C4-2B (cell line): ENCODE measurements at regions not wholly inside any gene's neighbourhood (a gene's known extent, or its start where the extent isn't known, plus 50 kb on each side); places are given as distances from the start of the nearest gene placed in this dataset.

Experiments used
- H3K27ac ChIP-seq: fragments of 450-650 bp; 2 replicates; pipeline ENCODE4 v1.5.1; 2017
- ZFX ChIP-seq: fragments of 450-650 bp; IDR thresholded peaks from 2 replicates; pipeline ENCODE4 v1.6.1; 2017
- TF ChIP-seq, protein P1 (sequence below): fragments of 450-650 bp; conservative IDR thresholded peaks from 2 replicates; pipeline ENCODE4 v1.5.1; 2017; ENCODE audit warnings: mild to moderate bottlenecking

DNA sequence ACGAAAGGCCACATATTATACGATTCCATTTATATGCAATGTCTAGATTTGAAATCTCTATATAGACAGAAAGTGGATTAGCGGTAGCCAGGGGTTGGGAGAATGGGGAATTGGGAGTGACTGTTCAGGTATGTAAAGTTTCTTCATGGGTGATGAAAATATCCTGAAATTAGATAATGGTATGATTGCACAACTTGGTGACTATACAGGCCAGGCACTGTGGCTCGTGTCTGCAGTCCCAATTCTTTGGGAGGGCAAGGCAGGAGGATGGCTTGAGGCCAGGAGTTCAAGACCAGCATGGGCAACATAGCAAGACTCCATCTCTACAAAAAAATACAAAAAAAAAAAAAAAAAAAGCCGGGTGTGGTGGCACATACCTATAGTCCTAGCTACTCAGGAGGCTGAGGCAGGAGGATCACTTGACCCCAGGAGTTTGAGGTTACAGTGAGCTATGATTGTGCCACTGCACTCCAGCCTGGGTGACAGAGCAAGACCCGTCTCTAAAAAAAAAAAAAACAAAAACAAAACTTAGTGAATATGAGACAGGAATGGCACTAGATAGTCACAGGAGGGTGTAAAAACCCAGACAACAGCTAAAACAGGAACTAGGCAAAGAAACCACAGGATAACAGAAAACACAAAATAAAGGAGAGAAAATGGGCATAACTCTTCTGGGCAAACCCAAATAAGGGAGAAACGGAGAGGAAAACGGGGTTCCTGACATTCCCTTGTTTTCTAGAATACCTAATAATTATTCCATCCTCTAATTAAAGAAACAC lies 72.1 kb upstream of the ZNF618 start:
- no peak for TF ChIP-seq ZFX
- TF ChIP-seq, protein P1, sequence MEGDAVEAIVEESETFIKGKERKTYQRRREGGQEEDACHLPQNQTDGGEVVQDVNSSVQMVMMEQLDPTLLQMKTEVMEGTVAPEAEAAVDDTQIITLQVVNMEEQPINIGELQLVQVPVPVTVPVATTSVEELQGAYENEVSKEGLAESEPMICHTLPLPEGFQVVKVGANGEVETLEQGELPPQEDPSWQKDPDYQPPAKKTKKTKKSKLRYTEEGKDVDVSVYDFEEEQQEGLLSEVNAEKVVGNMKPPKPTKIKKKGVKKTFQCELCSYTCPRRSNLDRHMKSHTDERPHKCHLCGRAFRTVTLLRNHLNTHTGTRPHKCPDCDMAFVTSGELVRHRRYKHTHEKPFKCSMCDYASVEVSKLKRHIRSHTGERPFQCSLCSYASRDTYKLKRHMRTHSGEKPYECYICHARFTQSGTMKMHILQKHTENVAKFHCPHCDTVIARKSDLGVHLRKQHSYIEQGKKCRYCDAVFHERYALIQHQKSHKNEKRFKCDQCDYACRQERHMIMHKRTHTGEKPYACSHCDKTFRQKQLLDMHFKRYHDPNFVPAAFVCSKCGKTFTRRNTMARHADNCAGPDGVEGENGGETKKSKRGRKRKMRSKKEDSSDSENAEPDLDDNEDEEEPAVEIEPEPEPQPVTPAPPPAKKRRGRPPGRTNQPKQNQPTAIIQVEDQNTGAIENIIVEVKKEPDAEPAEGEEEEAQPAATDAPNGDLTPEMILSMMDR, result no peak
- H3K27ac ChIP-seq, result no peak overlapping the region

DNA sequence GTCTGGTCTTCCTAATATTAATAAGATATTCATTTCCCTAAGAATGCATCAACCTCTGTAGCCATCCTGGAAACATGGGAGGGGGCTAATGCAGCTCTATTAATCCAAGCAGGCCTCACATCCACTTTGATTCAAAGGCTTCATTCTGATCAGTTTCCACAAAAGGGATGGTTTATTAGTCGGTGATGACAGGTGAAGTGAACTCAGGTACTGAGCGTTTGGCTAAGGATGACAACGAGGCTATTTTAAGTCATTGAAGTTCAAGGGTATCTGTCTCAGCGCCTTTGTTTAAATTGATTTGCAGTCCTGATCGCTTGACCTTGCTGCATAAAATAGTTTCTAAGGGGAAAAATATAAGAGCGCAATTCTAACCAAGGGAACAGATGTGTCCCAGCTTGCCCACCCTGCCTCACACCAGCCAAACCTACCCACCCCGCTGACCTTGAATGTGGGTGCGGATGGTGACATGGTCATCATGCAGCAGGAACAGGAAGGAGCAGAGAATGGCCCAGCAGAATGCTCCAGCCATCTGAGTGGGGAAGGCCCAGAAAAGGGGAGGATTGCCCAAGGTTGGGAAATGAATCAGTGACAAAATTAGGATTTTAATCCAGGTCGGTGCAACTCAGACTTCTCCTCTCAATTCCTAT lies 70.5 kb upstream of the ZNF618 start:
- H3K27ac ChIP-seq, result no peak overlapping the region
- TF ChIP-seq, protein P1, result no peak
- no peak for TF ChIP-seq ZFX

DNA sequence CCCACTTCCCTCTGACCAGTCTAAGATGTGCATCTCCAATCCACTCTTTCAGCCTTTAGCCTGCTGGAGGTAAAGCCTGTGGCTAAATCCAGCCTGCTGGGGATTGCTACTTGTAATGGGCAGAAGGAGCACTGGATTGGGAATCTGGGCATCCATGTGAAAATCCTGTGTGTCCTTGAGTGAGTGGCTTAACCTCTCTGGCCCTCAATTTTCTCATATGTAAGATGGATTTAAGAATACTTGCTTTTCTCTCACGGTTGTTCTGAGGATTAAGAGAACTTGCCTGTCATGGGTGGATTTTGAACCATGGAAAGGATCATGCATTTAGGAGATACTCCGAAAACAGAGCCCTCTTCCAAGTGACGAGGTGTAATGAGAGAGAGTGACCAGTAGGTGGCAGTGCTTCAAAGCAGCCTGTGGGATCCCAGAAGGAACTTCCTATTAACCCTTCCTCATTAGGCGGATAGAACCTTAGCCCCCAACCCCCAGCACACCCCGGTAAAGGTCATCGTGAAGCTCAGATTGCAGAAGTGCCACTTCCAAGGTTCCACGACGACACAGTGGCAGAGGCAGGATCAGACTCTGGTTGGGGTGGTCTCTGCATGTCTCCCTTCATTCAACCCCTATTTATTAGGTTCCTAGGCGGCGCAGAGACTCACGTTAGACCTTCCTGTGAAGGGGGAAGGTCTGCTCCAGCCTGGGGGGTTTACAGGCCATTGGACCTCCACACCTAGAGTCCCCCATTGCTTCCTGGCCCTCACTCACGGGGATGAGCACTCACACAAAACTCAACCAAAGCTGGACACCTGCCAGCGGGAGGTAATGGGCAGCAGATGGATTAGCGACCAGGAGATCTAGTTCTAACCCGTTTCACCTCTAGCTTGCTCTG lies 68.7 kb upstream of the ZNF618 start:
- H3K27ac ChIP-seq, result no peak overlapping the region
- no peak for TF ChIP-seq ZFX
- TF ChIP-seq, protein P1, result peak; percentile 95

DNA sequence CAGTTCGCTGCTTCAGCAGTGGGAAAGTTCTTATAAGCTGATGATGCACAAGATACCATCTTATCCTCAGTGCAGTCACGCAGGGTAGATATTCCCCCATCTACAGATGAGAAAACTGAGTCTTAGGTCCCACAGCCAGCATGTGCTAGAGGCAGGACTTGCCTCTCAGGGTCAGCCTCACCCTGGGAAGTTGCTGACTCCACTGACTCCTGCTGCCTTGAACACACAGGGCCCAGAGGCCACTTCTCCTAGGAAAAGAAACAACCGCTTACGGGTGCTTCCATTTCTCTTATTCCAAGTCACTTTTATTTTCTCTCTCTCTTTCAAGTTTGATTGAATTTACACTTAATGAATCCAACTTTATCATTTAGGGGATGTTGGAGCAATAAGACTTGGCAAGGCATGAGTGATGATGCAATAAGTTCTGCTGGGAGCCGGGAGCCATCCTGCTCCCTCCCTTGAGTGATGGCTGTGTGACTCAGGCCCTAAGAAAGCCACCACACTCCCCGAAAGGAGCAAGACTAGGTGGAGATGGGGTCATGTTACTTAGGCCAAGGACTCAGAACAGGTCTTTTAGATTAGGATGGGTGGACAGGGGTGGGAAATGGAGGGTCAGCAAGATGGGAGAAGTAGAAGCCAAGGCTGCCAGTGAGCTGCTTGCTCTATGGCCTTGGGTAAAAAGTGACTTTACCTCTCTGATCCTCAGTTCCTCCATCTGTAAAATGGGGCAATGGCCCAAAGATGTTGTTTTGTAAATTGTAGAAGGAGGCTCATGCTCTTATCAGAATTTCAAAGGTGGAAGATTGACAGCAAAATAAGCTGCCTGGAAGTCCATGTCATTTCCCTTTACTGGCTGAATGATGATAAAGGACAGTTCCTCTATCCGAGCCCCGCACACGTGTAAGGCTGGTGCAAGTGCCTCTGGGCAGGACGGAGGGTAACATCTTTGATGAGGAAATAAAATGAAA lies 67.4 kb upstream of the ZNF618 start:
- no peak overlapping the region for H3K27ac ChIP-seq
- TF ChIP-seq ZFX, result no peak
- TF ChIP-seq, protein P1, result no peak

DNA sequence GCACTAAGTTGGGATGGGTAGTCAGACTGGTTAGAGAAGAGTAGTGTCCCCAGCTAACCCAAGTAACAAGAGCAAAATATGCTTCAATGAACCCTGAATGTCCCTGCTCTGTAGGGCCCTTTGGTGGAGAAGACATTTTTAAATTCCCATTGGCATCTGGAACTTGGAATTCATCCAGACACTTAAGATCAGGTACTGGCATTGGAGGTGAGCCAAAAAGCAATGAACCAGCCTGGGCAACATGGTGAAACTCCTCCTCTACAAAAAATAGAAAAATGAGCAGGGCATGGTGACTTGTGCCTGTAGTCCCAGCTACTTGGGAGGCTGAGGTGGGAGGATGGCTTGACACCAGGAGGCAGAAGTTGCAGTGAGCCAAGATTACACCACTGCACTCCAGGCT lies 58.9 kb upstream of the ZNF618 start:
- TF ChIP-seq ZFX, result no peak
- TF ChIP-seq, protein P1, result no peak
- no peak overlapping the region for H3K27ac ChIP-seq

DNA sequence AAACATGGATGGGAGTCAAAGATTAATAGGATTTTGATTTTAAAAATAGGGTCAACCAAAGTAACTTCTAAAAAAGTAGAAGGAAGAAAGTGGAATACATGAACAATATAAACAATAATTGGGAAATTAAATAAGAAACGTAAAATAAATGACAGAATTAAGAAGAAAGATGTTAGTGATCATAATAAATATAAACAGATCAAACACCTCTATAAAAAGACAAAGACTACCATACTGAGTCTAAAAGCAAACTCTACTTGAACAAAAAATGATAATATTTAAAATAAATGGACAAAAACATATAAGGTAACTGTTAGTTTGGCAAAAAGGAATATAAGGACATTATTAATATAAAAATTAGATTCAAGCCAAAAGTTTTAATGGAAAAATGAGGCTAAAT lies 57.7 kb upstream of the ZNF618 start:
- TF ChIP-seq ZFX, result no peak
- TF ChIP-seq, protein P1, result no peak
- H3K27ac ChIP-seq, result no peak overlapping the region
